Upper lobe of right lung (tissue), 1 donor: ENCODE measurements at regions not wholly inside any gene's neighbourhood (a gene's known extent, or its start where the extent isn't known, plus 50 kb on each side); places are given as distances from the start of the nearest gene placed in this dataset.

ENCODE experiments used
- ATAC-seq: fragments of 200-7000 bp; cut with Tn5 transposase; one replicate; pipeline ENCODE4 v1.9.1; 2020; ENCODE audit warnings: mild to moderate bottlenecking, moderate library complexity
- DNase-seq: peaks from one replicate; pipeline ENCODE4 v3.0.0-alpha.2; 2020
- H3K27ac ChIP-seq: fragments of 200-600 bp; one replicate; pipeline ENCODE4 v1.8.0; 2022
- H3K27me3 ChIP-seq: fragments of 200-600 bp; one replicate; pipeline ENCODE4 v1.8.0; 2022; ENCODE audit warnings: mild to moderate bottlenecking
- H3K36me3 ChIP-seq: fragments of 200-600 bp; one replicate; pipeline ENCODE4 v1.8.0; 2022
- H3K4me1 ChIP-seq: fragments of 200-600 bp; one replicate; pipeline ENCODE4 v1.8.0; 2022
- H3K4me3 ChIP-seq: fragments of 200-600 bp; one replicate; pipeline ENCODE4 v1.8.0; 2022; ENCODE audit warnings: mild to moderate bottlenecking
- H3K9me3 ChIP-seq: fragments of 200-600 bp; one replicate; pipeline ENCODE4 v1.8.0; 2022
- CTCF ChIP-seq: fragments of 200-600 bp; IDR thresholded peaks from one replicate; pipeline ENCODE4 v1.8.0; 2022; ENCODE audit warnings: antibody characterized with exemption
- intact Hi-C: fragments of 100-400 bp; cut with DNase I; formaldehyde crosslinking; loops from one replicate; pipeline ENCODE4 v1.11.0; 2022
- donor health status: DM: no; HTN: yes; CAD: no; lungs with severe emphysema.

- H3K27ac ChIP-seq, result no peak overlapping the region
- DNase-seq, result no peak
- no peak overlapping the region for H3K4me3 ChIP-seq
- no peak for TF ChIP-seq CTCF
- no peaks in the 10 kb centered on the region for H3K4me1 ChIP-seq
- H3K27me3 ChIP-seq, result no peaks in the 10 kb centered on the region
- no peaks in the 10 kb centered on the region for H3K9me3 ChIP-seq
- no peaks in the 10 kb centered on the region for H3K36me3 ChIP-seq
- intact Hi-C loops, result no loop called here
- ATAC-seq, result no peak
Measured at GRCh38 chr3:111333642-111334041, 208.4 kb upstream of the CD96 start.

GRCh38 chr3:111335512-111336303 lies 206.3 kb upstream of the CD96 start:
- Histone ChIP-seq H3K9me3 (no peaks in the 10 kb centered on the region), H3K27ac (no peak overlapping the region), H3K4me1 (no peaks in the 10 kb centered on the region), H3K4me3 (no peak overlapping the region), H3K27me3 (no peaks in the 10 kb centered on the region), H3K36me3 (no peaks in the 10 kb centered on the region)
- no peak for TF ChIP-seq CTCF
- intact Hi-C loops, result no loop called here
- ATAC-seq, result no peak
- no peak for DNase-seq

- Histone ChIP-seq H3K4me1 (no peaks in the 10 kb centered on the region), H3K36me3 (no peaks in the 10 kb centered on the region), H3K27me3 (no peaks in the 10 kb centered on the region), H3K27ac (no peak overlapping the region), H3K4me3 (no peak overlapping the region), H3K9me3 (no peaks in the 10 kb centered on the region)
- intact Hi-C loops, result no loop called here
- no peak for DNase-seq
- TF ChIP-seq CTCF, result no peak
- ATAC-seq, result no peak
Measured at GRCh38 chr3:111336511-111336910, 205.5 kb upstream of the CD96 start.

GRCh38 chr3:111338059-111338698 lies 203.8 kb upstream of the CD96 start:
- no peak for DNase-seq
- no peak overlapping the region for H3K4me3 ChIP-seq
- H3K36me3 ChIP-seq, result no peaks in the 10 kb centered on the region
- peak; percentile 57 for TF ChIP-seq CTCF
- peak; percentile 80 for ATAC-seq
- H3K27me3 ChIP-seq, result no peaks in the 10 kb centered on the region
- no peaks in the 10 kb centered on the region for H3K4me1 ChIP-seq
- no peaks in the 10 kb centered on the region for H3K9me3 ChIP-seq
- no peak overlapping the region for H3K27ac ChIP-seq
- intact Hi-C loops, result no loop called here

- no peak for TF ChIP-seq CTCF
- no peak for DNase-seq
- no peak for ATAC-seq
- H3K36me3 ChIP-seq, result no peaks in the 10 kb centered on the region
- no peaks in the 10 kb centered on the region for H3K9me3 ChIP-seq
- no peak overlapping the region for H3K4me3 ChIP-seq
- intact Hi-C loops, result no loop called here
- no peak overlapping the region for H3K27ac ChIP-seq
- no peaks in the 10 kb centered on the region for H3K27me3 ChIP-seq
- no peaks in the 10 kb centered on the region for H3K4me1 ChIP-seq
Measured at GRCh38 chr3:111339017-111339416, 203.0 kb upstream of the CD96 start.
